IMR-90 (cell line): ENCODE measurements at regions not wholly inside any gene's neighbourhood (a gene's known extent, or its start where the extent isn't known, plus 50 kb on each side); places are given as distances from the start of the nearest gene placed in this dataset.

Experiments used
- ATAC-seq: fragments of 200-7000 bp; cut with Tn5 transposase; 2 replicates; pipeline ENCODE4 v1.9.1; 2020; ENCODE audit warnings: low read depth, mild to moderate bottlenecking, moderate library complexity
- BruUV-seq: library from RNA; stranded (reverse); fragments of 400-500 nt; replicated peaks from 2 replicates; lab custom pipeline; 2021; lab: Mats Ljungman, UMichigan
- CTCF ChIA-PET: fragments of 300-600 bp; formaldehyde crosslinking; extraction: SDS; loops from one replicate; lab custom pipeline; 2021; ENCODE audit warnings: antibody characterized with exemption; lab: Yijun Ruan, JAX
- POLR2A ChIA-PET: fragments of 300-600 bp; sonication (Branson Sonifier 250); formaldehyde crosslinking; loops from one replicate; lab custom pipeline; 2022; ENCODE audit warnings: antibody characterized with exemption; ENCODE audit not compliant: unreplicated experiment; lab: Charles Lee
- DNase-seq: peaks from one replicate; pipeline ENCODE4 v3.0.0; 2013
- H2AFZ ChIP-seq: replicated peaks from 2 replicates; pipeline ENCODE3; 2013; ENCODE audit warnings: low read length, mild to moderate bottlenecking; ENCODE audit not compliant: poor library complexity
- H2AK5ac ChIP-seq: 2 replicates; pipeline ENCODE4 v1.6.1; 2013; ENCODE audit warnings: low read depth, low read length, inconsistent platforms
- H2AK9ac ChIP-seq: replicated peaks from 2 replicates; pipeline ENCODE3; 2013; ENCODE audit warnings: mild to moderate bottlenecking, low read depth, low read length, moderate library complexity; ENCODE audit not compliant: poor library complexity
- H2BK120ac ChIP-seq: 2 replicates; pipeline ENCODE4 v1.6.1; 2013; ENCODE audit warnings: low read depth, low read length, inconsistent platforms
- H2BK15ac ChIP-seq: 3 replicates; pipeline ENCODE4 v1.6.1; 2013; ENCODE audit warnings: low read depth, low read length, inconsistent platforms
- H2BK20ac ChIP-seq: 2 replicates; pipeline ENCODE4 v1.6.1; 2013; ENCODE audit warnings: low read depth, mild to moderate bottlenecking, inconsistent platforms, low read length, moderate library complexity
- H2BK5ac ChIP-seq: 2 replicates; pipeline ENCODE4 v1.6.1; 2013; ENCODE audit warnings: mild to moderate bottlenecking, low read depth, low read length, inconsistent platforms; ENCODE audit not compliant: poor library complexity, severe bottlenecking
- H3K14ac ChIP-seq: replicated peaks from 2 replicates; pipeline ENCODE4 v1.6.1; 2013; ENCODE audit warnings: low read depth, low read length, inconsistent platforms
- H3K18ac ChIP-seq: 2 replicates; pipeline ENCODE4 v1.6.1; 2013; ENCODE audit warnings: low read depth, low read length, control low read depth
- H3K23ac ChIP-seq: 2 replicates; pipeline ENCODE4 v1.6.1; 2013; ENCODE audit warnings: low read depth, low read length, inconsistent platforms
- H3K27ac ChIP-seq: 2 replicates; pipeline ENCODE4 v1.5.1; 2013; ENCODE audit warnings: mild to moderate bottlenecking, control low read depth, low read length; ENCODE audit not compliant: insufficient read depth
- H3K27me3 ChIP-seq: 2 replicates; pipeline ENCODE4 v1.6.1; 2013; ENCODE audit warnings: low read length; ENCODE audit not compliant: control insufficient read depth, insufficient read depth
- H3K36me3 ChIP-seq: 2 replicates; pipeline ENCODE4 v1.6.1; 2013; ENCODE audit warnings: low read length, mixed read lengths; ENCODE audit not compliant: control insufficient read depth, insufficient read depth
- H3K4ac ChIP-seq: 2 replicates; pipeline ENCODE4 v1.6.1; 2013; ENCODE audit warnings: low read depth, low read length, inconsistent platforms
- H3K4me1 ChIP-seq: 2 replicates; pipeline ENCODE4 v1.6.1; 2013; ENCODE audit warnings: low read length, mixed read lengths; ENCODE audit not compliant: control insufficient read depth, insufficient read depth
- H3K4me2 ChIP-seq: 2 replicates; pipeline ENCODE4 v1.6.1; 2013; ENCODE audit warnings: low read depth, mild to moderate bottlenecking, control low read depth, low read length, moderate library complexity
- H3K4me3 ChIP-seq: 2 replicates; pipeline ENCODE4 v1.5.1; 2013; ENCODE audit warnings: low read depth, mild to moderate bottlenecking, control low read depth, low read length, moderate library complexity; ENCODE audit not compliant: insufficient read depth
- H3K56ac ChIP-seq: 2 replicates; pipeline ENCODE4 v1.6.1; 2013; ENCODE audit warnings: low read length, inconsistent platforms; ENCODE audit not compliant: insufficient read depth; ENCODE audit errors: extremely low read depth
- H3K79me1 ChIP-seq, 2 experiments: 2 replicates each; pipeline ENCODE4 v1.6.1; 2013; ENCODE audit warnings: low read length in 2 of 2, inconsistent platforms in 1 of 2, low read depth in 1 of 2
- H3K9ac ChIP-seq: 2 replicates; pipeline ENCODE4 v1.6.1; 2013; ENCODE audit warnings: low read depth, low read length, control low read depth
- H3K9me1 ChIP-seq: 2 replicates; pipeline ENCODE4 v1.6.1; 2013; ENCODE audit warnings: low read length, inconsistent platforms; ENCODE audit not compliant: insufficient read depth
- H3K9me3 ChIP-seq: 2 replicates; pipeline ENCODE4 v1.6.1; 2013; ENCODE audit warnings: low read length; ENCODE audit not compliant: control insufficient read depth, insufficient read depth
- H4K20me1 ChIP-seq: 2 replicates; pipeline ENCODE4 v1.6.1; 2013; ENCODE audit warnings: low read length, inconsistent platforms; ENCODE audit not compliant: insufficient read depth
- H4K5ac ChIP-seq: 2 replicates; pipeline ENCODE4 v1.6.1; 2013; ENCODE audit warnings: mild to moderate bottlenecking, low read depth, low read length, control low read depth
- H4K8ac ChIP-seq, 2 experiments: 2 replicates each; pipeline ENCODE4 v1.6.1; 2013; ENCODE audit warnings: low read depth in 2 of 2, low read length in 2 of 2, control low read depth in 1 of 2, inconsistent platforms in 1 of 2
- H4K91ac ChIP-seq: 2 replicates; pipeline ENCODE4 v1.6.1; 2013; ENCODE audit warnings: low read depth, low read length, inconsistent platforms; ENCODE audit not compliant: insufficient read depth
- BHLHE40 ChIP-seq: fragments of 150-350 bp; IDR thresholded peaks from 2 replicates; pipeline ENCODE4 v1.6.1; 2016; ENCODE audit warnings: mild to moderate bottlenecking, low read depth, low read length
- CEBPB ChIP-seq: IDR thresholded peaks from 2 replicates; pipeline ENCODE4 v1.6.1; 2012; ENCODE audit warnings: low read depth, low read length, improper control_type of control experiment
- FOS ChIP-seq: fragments of 150-350 bp; IDR thresholded peaks from 2 replicates; pipeline ENCODE4 v1.6.1; 2016; ENCODE audit warnings: low read depth, low read length
- MAFK ChIP-seq: IDR thresholded peaks from 2 replicates; pipeline ENCODE4 v1.6.1; 2012; ENCODE audit warnings: low read depth, low read length, improper control_type of control experiment
- MXI1 ChIP-seq: IDR thresholded peaks from 2 replicates; pipeline ENCODE4 v1.6.1; 2012; ENCODE audit warnings: low read depth, mild to moderate bottlenecking, low read length, moderate library complexity, borderline replicate concordance
- NFE2L2 ChIP-seq: fragments of 150-350 bp; IDR thresholded peaks from 2 replicates; pipeline ENCODE4 v1.6.1; 2016; ENCODE audit warnings: low read depth, mild to moderate bottlenecking, low read length
- WGBS, 2 experiments: methylation state at CpG; one replicate each; pipeline versions ENCODE4 v1.1.5 to v1.1.7; 2013; ENCODE audit warnings: missing lambda C conversion rate in 2 of 2; ENCODE audit not compliant: insufficient read length in 1 of 2; ENCODE audit errors: extremely low coverage in 2 of 2; 5-methylcytosine and 5-hydroxymethylcytosine counted together
- dilution Hi-C: fragments of 300-500 bp; cut with HindIII; formaldehyde crosslinking; loops from one replicate; pipeline ENCODE4 v1.14.3; 2018; ENCODE audit warnings: low sequenced_read_pairs; ENCODE audit not compliant: unreplicated experiment
- in situ Hi-C: fragments of 300-500 bp; cut with MboI; formaldehyde crosslinking; loops from 3 replicates; pipeline ENCODE4 v1.14.3; 2019; ENCODE audit warnings: low sequenced_read_pairs, inconsistent platforms, mixed read lengths
- intact Hi-C: fragments of 100-400 bp; cut with micrococcal nuclease; formaldehyde crosslinking; loops from 2 replicates; pipeline ENCODE4 v1.10.0; 2022

DNA sequence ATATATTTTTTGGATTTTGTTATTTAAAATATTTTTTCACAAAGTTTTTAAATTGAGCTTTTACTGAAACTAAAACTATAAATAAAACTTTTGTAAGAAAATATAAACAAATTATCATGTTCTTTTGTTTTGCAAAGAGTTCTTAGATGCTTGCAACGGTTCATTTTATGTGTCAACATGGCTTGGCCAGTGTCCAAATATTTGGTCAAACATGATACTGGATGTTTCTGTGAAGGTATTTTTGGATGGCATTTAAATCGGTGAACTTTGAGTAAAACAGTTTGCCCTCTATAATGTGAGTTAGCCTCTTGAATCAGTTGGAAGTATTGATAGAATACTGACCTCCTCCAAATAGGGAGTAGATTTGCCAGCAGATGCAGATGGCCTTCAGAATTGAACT is 612.6 kb upstream of the NECTIN3 start:
- no peak overlapping the region; the same call in 1 of the 2 replicates for H4K5ac ChIP-seq
- H2AFZ ChIP-seq: no peak overlapping the region
- intact Hi-C loops: no loop called here
- no peak overlapping the region for H2BK5ac ChIP-seq
- no peaks in the 10 kb centered on the region for H3K79me1 ChIP-seq
- in situ Hi-C loops: no loop called here
- POLR2A ChIA-PET: no interaction called here
- no peak overlapping the region for H2AK9ac ChIP-seq
- no peaks in the 10 kb centered on the region for H3K9me1 ChIP-seq
- no peaks in the 10 kb centered on the region for H3K36me3 ChIP-seq
- H4K91ac ChIP-seq: no peak overlapping the region
- H3K4me3 ChIP-seq: no peak overlapping the region
- H2BK120ac ChIP-seq: no peak overlapping the region
- H4K8ac ChIP-seq: no peak overlapping the region
- H3K4me1 ChIP-seq: peaks cover 2% of the 10 kb centered on the region
- H2BK15ac ChIP-seq: no peak overlapping the region
- no peak overlapping the region for H3K18ac ChIP-seq
- no peaks in the 10 kb centered on the region for H3K27me3 ChIP-seq
- ATAC-seq (no peak), DNase-seq (no peak)
- no peak overlapping the region for H2AK5ac ChIP-seq
- no peak overlapping the region for H3K4ac ChIP-seq
- no peak overlapping the region for H3K56ac ChIP-seq
- no peak overlapping the region for H3K4me2 ChIP-seq
- no CpG with 5 or more reads among the region's 2 CpGs for WGBS, 2 experiments
- H3K14ac ChIP-seq: no peak overlapping the region
- TF ChIP-seq FOS (no peak), MAFK (no peak), MXI1 (no peak), NFE2L2 (no peak), CEBPB (no peak), BHLHE40 (no peak)
- H3K23ac ChIP-seq: no peak overlapping the region
- H3K9ac ChIP-seq: no peak overlapping the region
- H3K27ac ChIP-seq: no peak overlapping the region
- H3K9me3 ChIP-seq: no peaks in the 10 kb centered on the region
- CTCF ChIA-PET: interaction anchor here (1.1 kb wide), 1 partner anchor 8 kb away, joined by 5 read pairs; no protein-coding TSS in a partner anchor
- no peak overlapping the region for H2BK20ac ChIP-seq
- dilution Hi-C loops: no loop called here
- H4K20me1 ChIP-seq: no peaks in the 10 kb centered on the region
- BruUV-seq: no TSS peak
